ACHN (cell line): ENCODE measurements at regions not wholly inside any gene's neighbourhood (a gene's known extent, or its start where the extent isn't known, plus 50 kb on each side); places are given as distances from the start of the nearest gene placed in this dataset.

ENCODE experiments used
- DNase-seq: peaks from one replicate; pipeline ENCODE4 v3.0.0-alpha.2; 2015
- in situ Hi-C: cut with HindIII; loops from 2 replicates; pipeline ENCODE4 v1.10.0; 2017; ENCODE audit warnings: low sequenced_read_pairs, low pct_ligation_motif_present, low pct_unique_long_range_greater_than_20kb

GRCh38 chr13:64801768-64802167, 2428.4 kb downstream of the PCDH9 start:
- in situ Hi-C loops: no loop called here
- DNase-seq: no peak

DNA sequence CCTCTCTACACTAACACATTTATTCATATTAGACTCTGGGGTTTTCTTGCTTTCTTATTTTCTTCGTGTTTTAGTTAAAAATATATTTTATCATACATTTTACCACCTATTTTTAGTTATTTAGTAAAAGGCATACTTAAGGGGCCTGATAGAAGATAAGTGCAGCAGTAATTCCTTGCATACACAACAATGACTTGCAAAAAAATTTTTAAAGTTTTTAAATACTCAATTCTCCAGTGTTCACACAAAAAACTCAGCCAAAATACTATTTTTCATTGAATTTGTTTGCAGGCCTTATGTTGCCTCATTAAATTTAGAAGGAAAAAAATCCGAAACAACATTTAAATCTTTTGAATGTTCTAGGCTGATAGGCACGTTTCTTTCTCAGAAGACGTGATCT, 2431.7 kb downstream of the PCDH9 start:
- DNase-seq: no peak
- in situ Hi-C loops: no loop called here

DNA sequence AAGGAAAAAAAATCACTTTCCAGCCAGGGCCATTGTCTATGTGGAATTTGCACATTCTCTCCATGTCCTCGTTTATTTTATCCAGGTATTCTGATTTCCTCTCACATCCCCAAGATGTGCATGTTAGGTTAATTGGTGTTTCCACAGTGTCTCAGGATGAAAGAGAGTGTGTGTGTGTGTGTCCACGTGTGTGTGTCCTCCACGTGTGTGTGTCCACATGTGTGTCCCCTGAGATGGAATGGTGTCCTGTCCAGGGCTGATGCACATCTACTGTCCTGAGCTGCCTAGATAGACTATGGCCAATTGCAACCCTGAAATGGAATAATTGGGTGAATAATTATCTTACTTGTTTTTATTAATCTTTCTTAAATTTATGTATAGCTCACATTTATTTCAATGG, 2436.5 kb downstream of the PCDH9 start:
- in situ Hi-C loops: no loop called here
- no peak for DNase-seq

DNA sequence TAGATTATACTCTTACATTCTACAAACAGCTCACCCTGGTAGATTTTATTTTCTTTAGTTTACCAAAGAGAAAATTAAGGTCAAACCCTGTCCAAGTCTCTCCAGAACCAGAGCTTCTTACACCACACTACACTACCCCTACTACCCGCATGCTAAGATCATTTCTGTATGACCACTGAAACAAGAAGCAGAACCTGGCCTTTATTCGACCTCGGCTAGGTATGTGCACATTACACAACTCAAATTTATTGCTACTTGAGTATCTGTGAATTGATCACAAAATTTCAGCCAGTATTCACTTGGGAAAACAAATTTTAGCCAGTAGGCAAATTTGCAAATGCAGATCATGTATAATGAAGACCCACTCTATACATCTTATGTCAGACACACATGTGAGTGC, 2437.0 kb downstream of the PCDH9 start:
- in situ Hi-C loops: no loop called here
- no peak for DNase-seq

- DNase-seq: no peak
- in situ Hi-C loops: no loop called here
These were observed 2438.8 kb downstream of the PCDH9 start for GRCh38 chr13:64791373-64791772.

- in situ Hi-C loops: no loop called here
- DNase-seq: no peak
These were observed 2447.7 kb downstream of the PCDH9 start for GRCh38 chr13:64782466-64782865.

DNA sequence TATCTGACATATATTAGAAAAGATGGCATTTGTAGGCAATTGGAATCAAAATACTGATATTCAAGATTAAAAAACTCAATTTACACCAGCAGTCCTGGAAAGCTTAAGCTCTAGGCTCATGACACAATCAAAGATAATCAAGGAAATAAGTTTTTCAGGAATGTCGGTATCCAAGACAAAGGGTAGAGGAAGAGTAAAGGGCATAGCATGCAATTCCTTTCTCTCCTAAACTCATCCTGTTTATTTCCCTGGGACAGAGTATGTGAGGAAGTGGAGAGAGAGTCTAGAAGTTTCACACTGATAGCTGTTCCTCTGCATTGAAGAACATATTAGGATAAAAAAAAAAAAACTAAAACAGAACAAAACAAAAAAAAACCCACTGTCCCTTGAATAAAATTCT, 2452.1 kb downstream of the PCDH9 start:
- DNase-seq: no peak
- in situ Hi-C loops: no loop called here

DNA sequence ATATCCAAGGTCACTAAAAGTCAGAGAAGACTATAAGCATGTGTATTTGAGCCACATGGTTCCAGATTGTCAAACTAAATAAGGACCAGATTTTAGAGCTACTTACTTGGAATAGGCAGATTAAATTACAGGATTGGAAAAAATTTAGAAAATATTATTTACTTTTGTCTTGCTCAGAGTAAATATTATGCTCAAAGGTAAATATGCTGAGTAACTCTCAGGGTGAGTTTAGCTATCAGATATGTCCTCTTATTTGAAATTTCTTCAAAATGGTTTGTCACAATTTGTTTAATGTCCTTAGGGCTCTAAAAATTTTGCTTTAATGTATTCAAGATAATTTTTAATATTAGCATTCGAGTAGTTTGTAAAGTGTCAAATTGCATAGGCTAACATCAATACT, 2455.2 kb downstream of the PCDH9 start:
- in situ Hi-C loops: no loop called here
- no peak for DNase-seq

- in situ Hi-C loops: no loop called here
- DNase-seq: no peak
These were observed 2459.4 kb downstream of the PCDH9 start for GRCh38 chr13:64770743-64771142.

DNA sequence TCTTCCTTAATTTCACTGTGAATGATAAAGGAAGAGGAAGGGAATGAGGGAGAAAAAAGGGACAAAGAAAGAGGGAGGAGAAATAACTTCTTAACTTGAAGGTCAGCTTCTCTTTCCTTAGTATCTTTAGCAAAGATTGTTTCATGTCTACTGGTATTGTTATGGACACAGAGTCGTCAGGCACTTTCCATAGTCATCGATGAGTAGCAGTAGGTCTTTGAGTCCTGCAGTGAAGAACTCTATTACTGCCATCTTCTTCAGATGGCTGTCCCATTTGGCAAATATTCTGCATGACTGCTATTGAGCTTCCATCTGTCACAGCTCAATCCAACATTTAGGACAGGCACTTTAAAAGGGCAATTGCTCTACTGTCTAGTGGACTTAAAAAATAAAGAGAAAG, 2463.1 kb downstream of the PCDH9 start:
- in situ Hi-C loops: no loop called here
- DNase-seq: no peak

DNA sequence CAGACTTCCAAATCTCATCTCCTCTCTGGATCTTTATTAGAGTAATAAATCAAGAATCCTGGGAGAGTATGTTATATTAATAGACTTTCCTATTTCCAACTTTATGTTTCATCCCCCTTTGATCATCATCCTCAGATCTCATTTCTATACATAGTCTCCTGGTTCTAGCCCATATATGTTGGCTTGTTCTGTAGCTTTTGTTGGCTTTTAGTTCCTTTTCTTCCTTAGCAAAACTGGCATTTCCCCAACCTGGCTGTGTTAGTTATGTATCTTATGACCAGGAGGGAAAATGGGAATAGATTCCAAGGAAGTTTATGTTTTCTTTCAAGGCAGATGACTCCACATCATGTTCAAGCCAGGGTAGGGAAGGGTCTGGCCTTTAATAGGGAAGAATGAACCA, 2464.5 kb downstream of the PCDH9 start:
- in situ Hi-C loops: no loop called here
- no peak for DNase-seq

DNA sequence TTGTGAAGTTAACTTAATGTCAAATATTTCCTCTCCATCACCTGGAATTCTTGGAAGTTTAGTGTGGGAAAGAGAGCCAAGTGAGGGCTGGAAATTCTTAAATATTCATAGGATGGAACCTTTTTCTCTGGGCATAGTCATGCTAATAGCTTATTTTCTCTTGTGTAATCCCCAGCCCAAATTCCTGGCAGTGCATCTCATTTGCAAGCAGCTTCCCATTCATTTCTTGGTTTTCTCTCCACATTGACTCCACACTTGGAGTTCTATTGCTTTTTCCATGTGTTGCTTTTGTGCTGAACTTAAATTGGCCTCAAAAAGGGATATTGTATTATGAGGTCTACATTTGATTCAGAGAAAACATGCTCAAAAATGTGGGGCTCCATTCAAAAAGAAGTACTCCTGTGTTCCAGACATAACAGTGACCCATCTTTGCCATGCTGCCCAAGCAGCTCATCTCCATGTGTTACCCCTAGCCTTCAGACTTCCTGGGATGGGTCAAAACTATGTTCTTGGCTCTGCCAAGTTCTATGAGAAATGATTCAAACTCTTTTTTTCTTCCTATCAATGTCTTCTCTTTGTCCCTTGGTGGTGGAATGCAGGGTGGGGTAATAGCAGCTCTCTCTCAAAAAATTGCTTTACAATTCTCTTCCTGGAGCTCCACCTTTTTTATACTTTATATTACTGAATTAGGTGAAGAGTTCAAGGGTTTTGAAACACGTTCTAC, 2471.5 kb downstream of the PCDH9 start:
- in situ Hi-C loops: no loop called here
- no peak for DNase-seq

DNA sequence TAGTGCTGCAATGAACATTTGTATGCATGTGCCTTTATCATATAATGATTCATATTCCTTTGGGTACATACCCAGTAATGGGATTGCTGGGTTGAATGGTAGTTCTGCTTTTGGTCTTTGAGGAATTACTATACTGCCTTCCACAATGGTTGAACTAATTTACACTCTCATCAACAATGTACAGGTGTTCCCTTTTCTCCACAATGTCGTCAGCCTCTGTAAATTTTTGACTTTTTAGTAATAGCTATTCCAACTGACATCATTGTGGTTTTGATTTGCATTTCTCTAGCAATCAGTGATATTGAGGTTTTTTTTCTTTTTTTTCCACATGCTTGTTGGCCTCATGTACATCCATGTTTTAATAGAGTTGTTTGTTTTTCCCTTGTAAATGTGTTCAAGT, 2473.5 kb downstream of the PCDH9 start:
- DNase-seq: no peak
- in situ Hi-C loops: no loop called here

GRCh38 chr13:64755961-64756360, 2474.2 kb downstream of the PCDH9 start:
- no peak for DNase-seq
- in situ Hi-C loops: no loop called here

DNA sequence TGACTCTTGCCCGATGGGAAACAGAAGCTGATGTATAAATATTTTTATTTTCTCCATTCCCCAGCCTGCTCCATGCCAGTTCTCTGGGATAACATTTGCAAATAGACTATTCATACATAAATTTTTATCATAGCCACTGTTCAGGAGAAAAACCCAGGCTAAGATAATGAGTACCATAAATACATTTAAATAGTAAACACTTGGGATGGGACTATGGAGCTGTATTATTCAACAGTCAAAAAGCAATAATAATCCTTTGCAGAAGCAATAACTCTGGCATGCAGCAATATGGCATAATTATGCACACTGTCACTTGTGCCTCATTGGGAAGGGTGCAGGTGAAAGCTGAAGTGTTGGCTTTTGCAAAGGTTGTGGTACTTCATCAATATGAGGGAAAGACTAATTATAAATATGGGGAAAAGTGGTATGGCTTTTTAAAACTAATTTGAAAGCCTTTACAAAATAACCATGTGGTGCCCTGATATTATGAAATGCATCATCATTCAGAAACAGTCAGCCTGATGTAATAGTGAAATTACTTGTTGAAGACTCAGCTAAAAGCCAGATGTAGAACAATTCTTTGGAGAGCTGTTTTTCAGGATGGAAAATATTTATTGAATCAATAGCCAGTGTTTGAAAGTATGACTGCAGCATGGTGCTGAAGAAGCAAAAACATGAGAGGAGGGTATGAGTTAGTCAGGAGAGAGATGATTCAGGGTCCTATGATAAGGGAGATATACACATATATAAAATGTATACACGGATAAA, 2476.7 kb downstream of the PCDH9 start:
- DNase-seq: no peak
- in situ Hi-C loops: no loop called here

DNA sequence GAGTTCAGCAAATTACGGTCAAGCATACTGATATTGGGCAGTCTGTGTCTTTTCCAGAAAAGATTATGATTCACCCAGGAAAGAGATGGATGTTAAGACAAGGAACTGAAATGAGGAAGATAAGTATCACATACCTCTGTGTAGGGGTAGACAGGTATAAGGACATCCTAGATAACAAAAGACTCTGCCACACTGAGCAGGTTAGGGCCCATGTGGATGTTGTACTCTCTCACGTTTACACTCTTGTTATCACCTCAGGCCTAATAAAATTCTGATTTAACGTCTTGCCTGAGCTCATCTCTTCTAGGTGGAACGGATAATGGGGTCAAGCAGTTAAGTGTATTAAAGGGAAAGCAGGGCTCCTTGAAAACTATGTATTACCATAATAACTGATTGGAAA, 2480.8 kb downstream of the PCDH9 start:
- in situ Hi-C loops: no loop called here
- no peak for DNase-seq

DNA sequence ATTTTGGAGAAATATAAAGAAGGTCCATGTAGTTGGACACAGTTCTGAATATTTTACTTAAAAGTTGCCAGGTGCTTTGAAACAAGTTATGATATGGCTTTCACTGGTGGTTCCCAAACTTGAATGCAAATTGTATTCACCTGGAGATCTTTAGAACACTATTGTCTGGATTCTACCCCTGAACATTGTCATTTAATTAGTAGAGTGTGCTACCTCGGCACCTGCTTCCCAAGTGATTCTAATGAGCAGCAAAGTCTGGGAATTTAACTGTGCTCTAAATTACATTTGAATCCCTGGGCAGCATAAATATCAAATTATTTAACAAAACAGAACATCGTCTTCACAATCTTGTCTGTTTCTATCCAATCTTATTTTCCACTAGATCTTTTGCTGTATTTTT, 2483.3 kb downstream of the PCDH9 start:
- in situ Hi-C loops: no loop called here
- no peak for DNase-seq

- no peak for DNase-seq
- in situ Hi-C loops: no loop called here
These were observed 2489.6 kb downstream of the PCDH9 start for GRCh38 chr13:64740493-64740892.

GRCh38 chr13:64725492-64725891, 2504.6 kb downstream of the PCDH9 start:
- DNase-seq: no peak
- in situ Hi-C loops: no loop called here

GRCh38 chr13:64723724-64724123, 2506.4 kb downstream of the PCDH9 start:
- DNase-seq: peak; percentile 93
- in situ Hi-C loops: no loop called here
